Right lobe of liver (tissue), 4 donors: ENCODE measurements at regions not wholly inside any gene's neighbourhood (a gene's known extent, or its start where the extent isn't known, plus 50 kb on each side); places are given as distances from the start of the nearest gene placed in this dataset.

Experiments used
- POLR2A ChIP-seq: fragments of 450-650 bp; IDR thresholded peaks from one replicate; pipeline ENCODE4 v1.6.1; 2017; ENCODE audit warnings: antibody characterized with exemption, mild to moderate bottlenecking
- TF ChIP-seq, protein P1 (sequence below), 4 donors: fragments of 200-600 bp in 3 of 4; fragments of 450-650 bp in 1 of 4; IDR thresholded peaks; one replicate each; pipeline versions ENCODE4 v1.5.1 to v1.8.0; 2016 to 2022; ENCODE audit warnings: antibody characterized with exemption in 4 of 4, mild to moderate bottlenecking in 2 of 4
- donor health status: DM: no; HTN: no; CAD: no.
- donor health status: DM: no; HTN: no; CAD: no.
- donor health status: DM: no; HTN: yes; CAD: no.

DNA sequence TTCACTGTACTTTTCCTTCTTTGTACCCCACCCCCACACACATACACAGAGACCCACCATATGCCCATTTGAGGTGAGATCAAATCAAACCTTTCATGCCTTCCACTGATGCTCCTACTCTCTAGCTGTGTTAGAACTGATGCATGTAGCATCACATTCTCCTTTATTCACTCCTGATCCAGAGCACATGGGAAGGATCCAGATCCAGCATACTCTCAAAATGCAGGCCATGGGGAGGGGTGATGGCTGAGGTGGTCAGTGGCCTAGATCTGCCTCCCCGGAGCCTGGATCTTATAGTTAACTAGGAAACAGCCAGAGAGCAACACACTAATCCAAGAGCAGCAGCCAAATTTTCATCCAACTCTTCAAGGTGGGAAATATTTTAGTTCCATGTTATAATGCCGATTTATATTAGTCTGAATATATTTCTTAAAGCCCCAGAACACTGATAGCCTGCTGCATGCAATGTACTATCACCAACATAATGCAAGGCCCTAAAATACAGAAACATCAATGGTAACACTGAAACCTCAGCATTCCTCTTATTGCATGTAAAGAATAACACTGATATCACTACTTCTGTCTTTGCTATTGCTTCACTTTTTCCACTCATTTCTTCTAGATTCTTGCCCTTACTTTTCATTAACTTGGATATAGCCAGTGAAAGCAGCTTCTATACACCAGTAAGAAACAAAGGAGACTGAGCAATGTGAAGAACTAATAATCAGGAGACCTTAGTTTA is 126.8 kb upstream of the BEND6 start:
- TF ChIP-seq, protein P1, sequence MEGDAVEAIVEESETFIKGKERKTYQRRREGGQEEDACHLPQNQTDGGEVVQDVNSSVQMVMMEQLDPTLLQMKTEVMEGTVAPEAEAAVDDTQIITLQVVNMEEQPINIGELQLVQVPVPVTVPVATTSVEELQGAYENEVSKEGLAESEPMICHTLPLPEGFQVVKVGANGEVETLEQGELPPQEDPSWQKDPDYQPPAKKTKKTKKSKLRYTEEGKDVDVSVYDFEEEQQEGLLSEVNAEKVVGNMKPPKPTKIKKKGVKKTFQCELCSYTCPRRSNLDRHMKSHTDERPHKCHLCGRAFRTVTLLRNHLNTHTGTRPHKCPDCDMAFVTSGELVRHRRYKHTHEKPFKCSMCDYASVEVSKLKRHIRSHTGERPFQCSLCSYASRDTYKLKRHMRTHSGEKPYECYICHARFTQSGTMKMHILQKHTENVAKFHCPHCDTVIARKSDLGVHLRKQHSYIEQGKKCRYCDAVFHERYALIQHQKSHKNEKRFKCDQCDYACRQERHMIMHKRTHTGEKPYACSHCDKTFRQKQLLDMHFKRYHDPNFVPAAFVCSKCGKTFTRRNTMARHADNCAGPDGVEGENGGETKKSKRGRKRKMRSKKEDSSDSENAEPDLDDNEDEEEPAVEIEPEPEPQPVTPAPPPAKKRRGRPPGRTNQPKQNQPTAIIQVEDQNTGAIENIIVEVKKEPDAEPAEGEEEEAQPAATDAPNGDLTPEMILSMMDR (IDR thresholded peaks at IDR 0.05), result no peak
- no peak for TF ChIP-seq POLR2A
